ENCODE measurements at regions not wholly inside any gene's neighbourhood (a gene's known extent, or its start where the extent isn't known, plus 50 kb on each side); places are given as distances from the start of the nearest gene placed in this dataset.

DNA sequence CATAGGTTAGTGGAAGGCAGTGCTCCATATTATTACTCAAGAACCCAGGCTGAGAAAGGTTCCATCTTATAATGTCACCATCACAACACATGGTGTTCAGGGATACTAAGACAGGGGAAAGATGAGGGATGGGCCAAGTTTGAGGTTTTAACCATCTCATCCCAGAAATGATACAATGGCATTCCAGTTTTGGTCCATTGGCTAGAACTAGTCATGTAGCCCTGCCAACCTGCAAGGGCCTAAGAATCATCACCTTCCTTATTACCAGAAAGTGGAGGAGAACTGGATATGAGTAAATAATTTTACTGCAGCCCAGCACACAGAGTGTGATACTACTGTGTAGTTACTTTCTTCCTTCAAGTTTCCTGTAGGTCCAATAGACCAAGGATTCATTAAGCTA is 144.5 kb upstream of the ABCA1 start:
- ChIA-PET CTCF (no interaction called here), POLR2A (interaction anchor here (0.6 kb wide), 1 partner anchor 101 kb away, joined by 3 read pairs; no protein-coding TSS in a partner anchor)
- no peak overlapping the region for H3K27ac ChIP-seq (ENCODE audit: extremely low read depth, low read depth, low read length)
- no peak overlapping the region for H3K4me3 ChIP-seq (ENCODE audit: low read depth, low read length)
- H3K9me3 ChIP-seq (ENCODE audit: control insufficient read depth, insufficient read depth, low read depth, low read length), result no peaks in the 10 kb centered on the region
- no peaks in the 10 kb centered on the region for H3K36me3 ChIP-seq (ENCODE audit: control insufficient read depth in 2 of 2, insufficient read depth in 1 of 2, low read length in 2 of 2)
- TF ChIP-seq, protein P1, sequence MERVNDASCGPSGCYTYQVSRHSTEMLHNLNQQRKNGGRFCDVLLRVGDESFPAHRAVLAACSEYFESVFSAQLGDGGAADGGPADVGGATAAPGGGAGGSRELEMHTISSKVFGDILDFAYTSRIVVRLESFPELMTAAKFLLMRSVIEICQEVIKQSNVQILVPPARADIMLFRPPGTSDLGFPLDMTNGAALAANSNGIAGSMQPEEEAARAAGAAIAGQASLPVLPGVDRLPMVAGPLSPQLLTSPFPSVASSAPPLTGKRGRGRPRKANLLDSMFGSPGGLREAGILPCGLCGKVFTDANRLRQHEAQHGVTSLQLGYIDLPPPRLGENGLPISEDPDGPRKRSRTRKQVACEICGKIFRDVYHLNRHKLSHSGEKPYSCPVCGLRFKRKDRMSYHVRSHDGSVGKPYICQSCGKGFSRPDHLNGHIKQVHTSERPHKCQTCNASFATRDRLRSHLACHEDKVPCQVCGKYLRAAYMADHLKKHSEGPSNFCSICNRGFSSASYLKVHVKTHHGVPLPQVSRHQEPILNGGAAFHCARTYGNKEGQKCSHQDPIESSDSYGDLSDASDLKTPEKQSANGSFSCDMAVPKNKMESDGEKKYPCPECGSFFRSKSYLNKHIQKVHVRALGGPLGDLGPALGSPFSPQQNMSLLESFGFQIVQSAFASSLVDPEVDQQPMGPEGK (tag by site-specific recombination; IDR thresholded peaks at IDR 0.05), result no peak
- no peak for TF ChIP-seq ZNF521 (tag by site-specific recombination; IDR thresholded peaks at IDR 0.05)
- no peak for TF ChIP-seq ZNF529 (tag by site-specific recombination; IDR thresholded peaks at IDR 0.05; ENCODE audit: insufficient replicate concordance)
- TF ChIP-seq ZNF114 (tag by site-specific recombination; IDR thresholded peaks at IDR 0.05), result no peak
- no peak for TF ChIP-seq ZNF530 (tag by site-specific recombination; IDR thresholded peaks at IDR 0.05; ENCODE audit: low read depth)
- no peak for TF ChIP-seq GLIS2 (tag by site-specific recombination; IDR thresholded peaks at IDR 0.05)
- no peak for TF ChIP-seq ZNF23 (tag by site-specific recombination; IDR thresholded peaks at IDR 0.05; ENCODE audit: borderline replicate concordance)
- TF ChIP-seq ZSCAN4 (tag by site-specific recombination; IDR thresholded peaks at IDR 0.05), result no peak
- no peaks in the 10 kb centered on the region for H3K4me1 ChIP-seq (ENCODE audit: control insufficient read depth, insufficient read depth, low read length)

DNA sequence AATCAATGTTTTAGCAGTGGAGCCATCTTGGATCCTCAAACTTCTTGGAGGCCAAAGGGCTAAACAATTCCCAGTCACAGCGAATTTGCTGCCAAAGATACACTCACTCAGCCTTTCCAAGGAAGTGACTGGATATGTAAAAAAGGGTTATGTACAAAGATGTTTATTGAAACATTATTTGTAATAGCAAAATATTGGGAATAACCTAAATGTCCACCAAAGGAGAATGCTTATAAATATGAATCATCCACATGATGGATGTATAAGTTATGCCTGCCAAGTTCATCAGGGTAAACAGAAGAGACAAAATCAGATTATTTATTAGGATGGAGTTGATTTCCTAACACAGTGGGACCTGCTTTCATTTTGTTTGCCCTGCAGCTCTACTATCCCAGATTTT is 145.2 kb upstream of the ABCA1 start:
- Histone ChIP-seq H3K9me3 (ENCODE audit: control insufficient read depth, insufficient read depth, low read depth, low read length) (no peaks in the 10 kb centered on the region), H3K27ac (ENCODE audit: extremely low read depth, low read depth, low read length) (no peak overlapping the region), H3K4me1 (ENCODE audit: control insufficient read depth, insufficient read depth, low read length) (no peaks in the 10 kb centered on the region), H3K4me3 (ENCODE audit: low read depth, low read length) (no peak overlapping the region), H3K36me3 (ENCODE audit: control insufficient read depth in 2 of 2, insufficient read depth in 1 of 2, low read length in 2 of 2) (no peaks in the 10 kb centered on the region)
- TF ChIP-seq ZIC2 (tag by site-specific recombination; IDR thresholded peaks at IDR 0.05), result no peak
- TF ChIP-seq ZNF140 (tag by site-specific recombination; IDR thresholded peaks at IDR 0.05), result no peak
- POLR2A ChIA-PET, result no interaction called here
- CTCF ChIA-PET, result no interaction called here

- ChIA-PET POLR2A (interaction anchor here (1.2 kb wide), 1 partner anchor 9 kb away, joined by 3 read pairs; no protein-coding TSS in a partner anchor), CTCF (no interaction called here)
- Histone ChIP-seq H3K36me3 (ENCODE audit: control insufficient read depth in 2 of 2, insufficient read depth in 1 of 2, low read length in 2 of 2) (no peaks in the 10 kb centered on the region), H3K9me3 (ENCODE audit: control insufficient read depth, insufficient read depth, low read depth, low read length) (no peaks in the 10 kb centered on the region), H3K27ac (ENCODE audit: extremely low read depth, low read depth, low read length) (no peak overlapping the region), H3K4me3 (ENCODE audit: low read depth, low read length) (no peak overlapping the region), H3K4me1 (ENCODE audit: control insufficient read depth, insufficient read depth, low read length) (no peaks in the 10 kb centered on the region)
- TF ChIP-seq ZNF211 (tag by site-specific recombination; IDR thresholded peaks at IDR 0.05; ENCODE audit: low read depth), result no peak
- no peak for TF ChIP-seq ZNF530 (tag by site-specific recombination; IDR thresholded peaks at IDR 0.05; ENCODE audit: low read depth)
- no peak for TF ChIP-seq MZF1 (tag by site-specific recombination; IDR thresholded peaks at IDR 0.05; ENCODE audit: borderline replicate concordance)
- TF ChIP-seq, protein P2, sequence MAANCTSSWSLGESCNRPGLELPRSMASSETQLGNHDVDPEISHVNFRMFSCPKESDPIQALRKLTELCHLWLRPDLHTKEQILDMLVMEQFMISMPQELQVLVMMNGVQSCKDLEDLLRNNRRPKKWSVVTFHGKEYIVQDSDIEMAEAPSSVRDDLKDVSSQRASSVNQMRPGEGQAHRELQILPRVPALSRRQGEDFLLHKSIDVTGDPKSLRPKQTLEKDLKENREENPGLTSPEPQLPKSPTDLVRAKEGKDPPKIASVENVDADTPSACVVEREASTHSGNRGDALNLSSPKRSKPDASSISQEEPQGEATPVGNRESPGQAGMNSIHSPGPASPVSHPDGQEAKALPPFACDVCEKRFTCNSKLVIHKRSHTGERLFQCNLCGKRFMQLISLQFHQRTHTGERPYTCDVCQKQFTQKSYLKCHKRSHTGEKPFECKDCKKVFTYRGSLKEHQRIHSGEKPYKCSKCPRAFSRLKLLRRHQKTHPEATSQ (tag by site-specific recombination; IDR thresholded peaks at IDR 0.05), result no peak
- TF ChIP-seq ZNF747 (tag by site-specific recombination; IDR thresholded peaks at IDR 0.05), result no peak
- TF ChIP-seq ZNF426 (tag by site-specific recombination; IDR thresholded peaks at IDR 0.05), result no peak
- TF ChIP-seq ZNF140 (tag by site-specific recombination; IDR thresholded peaks at IDR 0.05), result no peak
- TF ChIP-seq ZNF555 (tag by site-specific recombination; conservative IDR thresholded peaks at IDR 0.05), result no peak
- TF ChIP-seq ZNF704 (tag by site-specific recombination; IDR thresholded peaks at IDR 0.05), result no peak
Observed at GRCh38 chr9:105074491-105074890, 146.5 kb upstream of the ABCA1 start.
